ENCODE measurements at regions not wholly inside any gene's neighbourhood (a gene's known extent, or its start where the extent isn't known, plus 50 kb on each side); places are given as distances from the start of the nearest gene placed in this dataset.

DNA sequence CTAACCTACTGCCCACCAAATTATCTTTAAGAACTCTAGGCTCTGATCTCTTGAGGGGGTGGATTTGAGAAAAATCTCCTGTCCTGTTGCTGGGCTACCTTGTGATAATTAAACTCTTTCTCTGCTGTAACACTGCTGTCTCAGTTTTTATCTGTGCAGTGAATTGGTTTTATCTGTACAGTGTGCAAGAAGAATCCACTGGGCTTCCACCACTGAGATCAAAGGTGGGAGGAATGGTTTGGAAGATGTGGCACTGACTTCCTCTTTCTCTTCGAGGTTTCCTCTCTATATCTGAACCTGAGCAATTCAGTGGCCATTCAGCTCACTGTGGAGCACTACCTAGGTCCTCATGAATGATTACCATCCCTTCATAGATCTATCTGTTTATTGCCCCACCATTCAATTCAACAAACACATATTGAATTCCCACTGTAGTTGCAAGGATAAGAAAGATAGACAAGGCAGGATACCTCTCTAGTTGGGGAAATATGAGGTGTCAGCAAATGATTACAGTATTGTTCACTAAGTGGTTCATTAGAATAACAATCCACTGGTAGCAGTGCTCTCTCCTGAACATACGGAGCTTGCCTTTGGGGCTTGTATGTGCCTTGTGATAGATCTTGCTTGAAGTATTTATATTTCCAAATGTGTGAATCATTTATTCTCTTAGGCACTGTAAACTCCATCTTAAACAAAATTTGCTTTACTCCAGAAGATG lies 172.1 kb upstream of the ARG1 start:
- intact Hi-C loops (cut with DNase I; ENCODE audit: low total_unique reads), result no loop called here
- Histone ChIP-seq H3K4me1 (no peaks in the 10 kb centered on the region), H3K27me3 (no peaks in the 10 kb centered on the region), H3K4me3 (no peak overlapping the region), H3K36me3 (no peaks in the 10 kb centered on the region), H3K27ac (no peak overlapping the region), H3K9me3 (peaks cover 0 to 4% (median 0%) of the 10 kb centered on the region in 3 donors)
- no peak for DNase-seq
- TF ChIP-seq, protein P1, sequence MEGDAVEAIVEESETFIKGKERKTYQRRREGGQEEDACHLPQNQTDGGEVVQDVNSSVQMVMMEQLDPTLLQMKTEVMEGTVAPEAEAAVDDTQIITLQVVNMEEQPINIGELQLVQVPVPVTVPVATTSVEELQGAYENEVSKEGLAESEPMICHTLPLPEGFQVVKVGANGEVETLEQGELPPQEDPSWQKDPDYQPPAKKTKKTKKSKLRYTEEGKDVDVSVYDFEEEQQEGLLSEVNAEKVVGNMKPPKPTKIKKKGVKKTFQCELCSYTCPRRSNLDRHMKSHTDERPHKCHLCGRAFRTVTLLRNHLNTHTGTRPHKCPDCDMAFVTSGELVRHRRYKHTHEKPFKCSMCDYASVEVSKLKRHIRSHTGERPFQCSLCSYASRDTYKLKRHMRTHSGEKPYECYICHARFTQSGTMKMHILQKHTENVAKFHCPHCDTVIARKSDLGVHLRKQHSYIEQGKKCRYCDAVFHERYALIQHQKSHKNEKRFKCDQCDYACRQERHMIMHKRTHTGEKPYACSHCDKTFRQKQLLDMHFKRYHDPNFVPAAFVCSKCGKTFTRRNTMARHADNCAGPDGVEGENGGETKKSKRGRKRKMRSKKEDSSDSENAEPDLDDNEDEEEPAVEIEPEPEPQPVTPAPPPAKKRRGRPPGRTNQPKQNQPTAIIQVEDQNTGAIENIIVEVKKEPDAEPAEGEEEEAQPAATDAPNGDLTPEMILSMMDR (IDR thresholded peaks at IDR 0.05), result no peak

DNA sequence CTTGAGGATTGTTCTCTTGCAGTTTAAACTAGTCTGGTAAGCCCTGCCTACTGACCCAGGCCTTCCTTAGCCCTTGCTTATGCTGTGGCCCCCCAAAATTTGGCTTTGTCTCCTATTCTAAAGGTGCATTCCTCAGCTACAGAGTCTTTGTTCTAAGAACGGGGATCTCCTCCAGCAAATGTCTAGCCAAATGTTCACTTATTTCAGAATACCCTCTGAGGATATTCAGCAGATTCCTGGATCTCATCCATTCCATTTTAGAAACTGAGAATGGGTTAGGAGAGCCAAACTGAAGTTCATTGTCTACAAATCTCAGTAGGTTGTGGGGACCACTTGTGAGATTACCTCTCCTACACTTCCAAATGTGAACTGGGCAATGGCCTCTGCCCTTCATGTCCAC lies 164.2 kb upstream of the ARG1 start:
- intact Hi-C loops (cut with DNase I; ENCODE audit: low total_unique reads), result no loop called here
- TF ChIP-seq, protein P1 (IDR thresholded peaks at IDR 0.05), result no peak
- H3K4me1 ChIP-seq, result no peaks in the 10 kb centered on the region
- no peak for DNase-seq
- H3K9me3 ChIP-seq, result no peaks in the 10 kb centered on the region
- H3K27me3 ChIP-seq, result no peaks in the 10 kb centered on the region
- H3K4me3 ChIP-seq, result no peak overlapping the region
- no peaks in the 10 kb centered on the region for H3K36me3 ChIP-seq
- H3K27ac ChIP-seq, result no peak overlapping the region

DNA sequence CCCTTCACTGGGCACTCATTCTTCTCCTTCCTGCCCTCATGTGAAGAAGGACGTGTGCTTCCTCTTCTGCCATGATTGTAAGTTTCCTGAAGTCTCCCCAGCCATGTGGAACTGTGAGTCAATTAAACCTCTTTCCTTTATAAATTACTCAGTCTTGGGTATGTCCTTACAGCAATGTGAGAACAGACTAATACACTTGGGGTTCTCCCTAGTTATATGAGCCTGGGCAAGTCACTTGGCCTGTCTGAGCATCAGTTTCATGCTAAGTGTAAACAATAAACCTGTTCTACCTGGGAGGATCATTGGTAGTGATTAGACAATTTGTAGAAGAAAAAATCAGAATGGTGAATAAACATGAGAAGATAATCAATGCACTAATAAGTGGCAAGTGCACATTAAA lies 162.2 kb upstream of the ARG1 start:
- intact Hi-C loops (cut with DNase I; ENCODE audit: low total_unique reads), result no loop called here
- H3K27ac ChIP-seq, result no peak overlapping the region
- DNase-seq, result no peak
- H3K27me3 ChIP-seq, result no peaks in the 10 kb centered on the region
- no peaks in the 10 kb centered on the region for H3K9me3 ChIP-seq
- no peak overlapping the region for H3K4me3 ChIP-seq
- H3K4me1 ChIP-seq, result no peaks in the 10 kb centered on the region
- H3K36me3 ChIP-seq, result no peaks in the 10 kb centered on the region
- TF ChIP-seq, protein P1 (IDR thresholded peaks at IDR 0.05), result no peak

DNA sequence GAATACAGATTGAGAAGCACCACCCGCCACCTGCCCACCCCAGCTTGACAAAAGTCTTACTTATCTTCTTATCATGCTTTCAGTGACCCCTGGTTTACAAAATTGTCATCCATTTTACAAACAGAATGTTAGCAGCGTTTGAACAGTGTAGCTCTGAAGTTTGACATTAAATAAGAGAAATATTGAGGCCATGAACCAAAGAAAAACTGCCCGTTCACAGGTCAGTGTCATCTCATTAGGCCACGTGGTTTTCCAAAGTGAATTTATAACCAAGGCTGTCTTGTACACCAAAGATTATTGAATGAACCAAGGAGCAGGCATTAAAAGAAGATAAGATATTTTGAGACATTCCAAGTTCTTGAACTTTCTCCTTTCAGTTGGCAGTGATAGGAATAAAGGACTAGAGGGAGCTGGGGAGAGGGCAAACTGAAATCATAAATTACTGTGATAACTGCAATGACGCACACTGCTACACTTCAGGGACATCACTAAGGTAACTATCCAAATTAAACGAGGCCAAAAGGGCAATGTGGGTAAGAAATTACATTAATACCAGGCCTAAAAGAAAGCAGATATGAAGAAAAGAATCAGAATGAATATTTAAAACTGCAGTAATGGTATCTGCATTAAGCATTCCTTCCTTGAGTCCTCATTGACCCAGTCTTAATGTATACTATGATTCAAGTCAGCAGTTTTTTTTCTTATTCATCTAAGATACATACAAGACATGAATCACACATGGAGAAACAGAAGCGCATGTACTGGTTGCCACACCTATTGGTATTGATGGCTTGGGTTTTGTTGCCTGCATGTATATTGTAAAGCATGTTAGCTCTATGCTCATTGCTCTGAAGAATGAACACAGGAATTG lies 159.8 kb upstream of the ARG1 start:
- DNase-seq, result no peak
- Histone ChIP-seq H3K36me3 (no peaks in the 10 kb centered on the region), H3K4me1 (no peaks in the 10 kb centered on the region), H3K9me3 (no peaks in the 10 kb centered on the region), H3K27me3 (no peaks in the 10 kb centered on the region), H3K4me3 (no peak overlapping the region), H3K27ac (no peak overlapping the region)
- TF ChIP-seq, protein P1 (IDR thresholded peaks at IDR 0.05), result no peak
- intact Hi-C loops (cut with DNase I; ENCODE audit: low total_unique reads), result no loop called here

DNA sequence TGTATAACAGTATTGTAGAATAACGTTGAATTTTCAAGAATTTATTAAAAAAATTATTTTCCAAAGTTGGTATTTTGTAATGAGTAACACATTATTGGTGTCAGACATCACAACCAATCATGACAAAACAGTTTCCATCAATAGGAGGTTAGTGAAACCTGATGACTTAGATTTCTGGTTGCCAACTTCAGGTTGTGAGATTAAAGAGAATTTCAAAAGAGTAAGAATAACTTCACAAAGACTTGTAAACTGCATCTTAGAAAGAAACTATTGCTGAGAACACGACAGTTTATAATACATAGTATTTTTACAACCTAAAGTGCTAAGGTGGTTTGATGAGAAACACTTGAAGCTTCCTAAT lies 159.2 kb upstream of the ARG1 start:
- no peaks in the 10 kb centered on the region for H3K36me3 ChIP-seq
- TF ChIP-seq, protein P1 (IDR thresholded peaks at IDR 0.05), result no peak
- H3K4me1 ChIP-seq, result no peaks in the 10 kb centered on the region
- no peaks in the 10 kb centered on the region for H3K27me3 ChIP-seq
- intact Hi-C loops (cut with DNase I; ENCODE audit: low total_unique reads), result no loop called here
- H3K9me3 ChIP-seq, result no peaks in the 10 kb centered on the region
- H3K27ac ChIP-seq, result no peak overlapping the region
- no peak for DNase-seq
- no peak overlapping the region for H3K4me3 ChIP-seq
